ENCODE measurements at regions not wholly inside any gene's neighbourhood (a gene's known extent, or its start where the extent isn't known, plus 50 kb on each side); places are given as distances from the start of the nearest gene placed in this dataset.

GRCh38 chr3:84125201-84125721, 833.5 kb upstream of the CADM2 start:
- TF ChIP-seq, protein P1, sequence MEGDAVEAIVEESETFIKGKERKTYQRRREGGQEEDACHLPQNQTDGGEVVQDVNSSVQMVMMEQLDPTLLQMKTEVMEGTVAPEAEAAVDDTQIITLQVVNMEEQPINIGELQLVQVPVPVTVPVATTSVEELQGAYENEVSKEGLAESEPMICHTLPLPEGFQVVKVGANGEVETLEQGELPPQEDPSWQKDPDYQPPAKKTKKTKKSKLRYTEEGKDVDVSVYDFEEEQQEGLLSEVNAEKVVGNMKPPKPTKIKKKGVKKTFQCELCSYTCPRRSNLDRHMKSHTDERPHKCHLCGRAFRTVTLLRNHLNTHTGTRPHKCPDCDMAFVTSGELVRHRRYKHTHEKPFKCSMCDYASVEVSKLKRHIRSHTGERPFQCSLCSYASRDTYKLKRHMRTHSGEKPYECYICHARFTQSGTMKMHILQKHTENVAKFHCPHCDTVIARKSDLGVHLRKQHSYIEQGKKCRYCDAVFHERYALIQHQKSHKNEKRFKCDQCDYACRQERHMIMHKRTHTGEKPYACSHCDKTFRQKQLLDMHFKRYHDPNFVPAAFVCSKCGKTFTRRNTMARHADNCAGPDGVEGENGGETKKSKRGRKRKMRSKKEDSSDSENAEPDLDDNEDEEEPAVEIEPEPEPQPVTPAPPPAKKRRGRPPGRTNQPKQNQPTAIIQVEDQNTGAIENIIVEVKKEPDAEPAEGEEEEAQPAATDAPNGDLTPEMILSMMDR (conservative IDR thresholded peaks at IDR 0.05; ENCODE audit: low read length), result no peak
- no peak for TF ChIP-seq EZH2phosphoT487 (IDR thresholded peaks at IDR 0.05; ENCODE audit: borderline replicate concordance, low read depth, low read length)

All from OCI-LY7 (cell line).